GM23338 (cell line): ENCODE measurements at regions not wholly inside any gene's neighbourhood (a gene's known extent, or its start where the extent isn't known, plus 50 kb on each side); places are given as distances from the start of the nearest gene placed in this dataset.
"Not testable (repeated sequence)": the region's sequence is repeated elsewhere in the genome, so short reads cannot be mapped to it uniquely, and the experiment has no call there.

Experiments used
- ATAC-seq: fragments of 200-7000 bp; cut with Tn5 transposase; 3 replicates; pipeline ENCODE4 v1.9.1; 2020
- DNase-seq: peaks from one replicate; pipeline ENCODE4 v3.0.0-alpha.2; 2015; ENCODE audit warnings: low spot score
- H2AFZ ChIP-seq: fragments of 200-600 bp; sonication (generic); 2 replicates; pipeline ENCODE4 v1.8.0; 2016; ENCODE audit warnings: antibody characterized with exemption, mild to moderate bottlenecking, moderate library complexity
- H3F3A ChIP-seq: fragments of 200-600 bp; sonication (generic); replicated peaks from 2 replicates; pipeline ENCODE4 v1.8.0; 2017; ENCODE audit warnings: antibody characterized with exemption, mixed run types, low read depth
- H3K27ac ChIP-seq: fragments of 200-600 bp; sonication (generic); 2 replicates; pipeline ENCODE4 v1.6.1; 2016; ENCODE audit warnings: low read depth
- H3K27me3 ChIP-seq: fragments of 200-600 bp; sonication (generic); 2 replicates; pipeline ENCODE4 v1.8.0; 2016; ENCODE audit warnings: mild to moderate bottlenecking, mixed run types, moderate library complexity; ENCODE audit not compliant: insufficient read depth
- H3K36me3 ChIP-seq: fragments of 200-600 bp; sonication (generic); 2 replicates; pipeline ENCODE4 v1.8.0; 2016; ENCODE audit warnings: mild to moderate bottlenecking; ENCODE audit not compliant: insufficient read depth
- H3K4me1 ChIP-seq: fragments of 200-600 bp; sonication (generic); 2 replicates; pipeline ENCODE4 v1.8.0; 2016; ENCODE audit warnings: mild to moderate bottlenecking, moderate library complexity; ENCODE audit not compliant: insufficient read depth
- H3K4me2 ChIP-seq: fragments of 200-600 bp; sonication (generic); 2 replicates; pipeline ENCODE4 v1.7.1; 2017; ENCODE audit warnings: mixed run types
- H3K4me3 ChIP-seq: fragments of 200-600 bp; sonication (generic); 2 replicates; pipeline ENCODE4 v1.6.1; 2016; ENCODE audit warnings: mixed run types
- H3K79me2 ChIP-seq: fragments of 200-600 bp; sonication (generic); replicated peaks from 2 replicates; pipeline ENCODE4 v1.8.0; 2017; ENCODE audit warnings: mild to moderate bottlenecking; ENCODE audit not compliant: insufficient read depth
- H3K9me2 ChIP-seq: fragments of 200-600 bp; sonication (generic); 2 replicates; pipeline ENCODE4 v1.8.0; 2017; ENCODE audit not compliant: insufficient read depth
- H4K20me1 ChIP-seq: fragments of 200-600 bp; sonication (generic); replicated peaks from 2 replicates; pipeline ENCODE4 v1.8.0; 2017; ENCODE audit warnings: mild to moderate bottlenecking; ENCODE audit not compliant: insufficient read depth
- H3K27ac Mint-ChIP-seq: 2 replicates; pipeline ENCODE4 v1.8.0; 2020; ENCODE audit warnings: inconsistent platforms, mild to moderate bottlenecking, moderate library complexity, mixed read lengths
- H3K27me3 Mint-ChIP-seq: 3 replicates; pipeline ENCODE4 v1.8.0; 2022; ENCODE audit warnings: low read depth, mild to moderate bottlenecking, moderate library complexity, mixed read lengths, inconsistent platforms; ENCODE audit not compliant: insufficient read depth, poor library complexity
- H3K36me3 Mint-ChIP-seq: 3 replicates; pipeline ENCODE4 v1.8.0; 2021; ENCODE audit warnings: low read depth, mild to moderate bottlenecking, inconsistent platforms, moderate library complexity, mixed read lengths
- H3K4me1 Mint-ChIP-seq: 3 replicates; pipeline ENCODE4 v1.8.0; 2020; ENCODE audit warnings: mild to moderate bottlenecking, inconsistent platforms, mixed read lengths
- H3K4me3 Mint-ChIP-seq: 3 replicates; pipeline ENCODE4 v1.8.0; 2021; ENCODE audit warnings: moderate library complexity, mild to moderate bottlenecking, inconsistent platforms, mixed read lengths
- H3K9me3 Mint-ChIP-seq: 3 replicates; pipeline ENCODE4 v1.8.0; 2020; ENCODE audit warnings: moderate library complexity, mild to moderate bottlenecking, inconsistent platforms, mixed read lengths
- REST ChIP-seq: IDR thresholded peaks from one replicate; pipeline ENCODE4 v1.6.1; 2018; ENCODE audit warnings: antibody characterized with exemption; ENCODE audit not compliant: unreplicated experiment
- ZNF331 ChIP-seq: fragments of 250-450 bp; sonication (Bioruptor Pico); IDR thresholded peaks from 2 replicates; pipeline ENCODE4 v1.5.0; 2020; ENCODE audit warnings: low read depth, mild to moderate bottlenecking, moderate library complexity
- ZNF462 ChIP-seq: fragments of 250-450 bp; sonication (Bioruptor Pico); IDR thresholded peaks from 2 replicates; pipeline ENCODE4 v1.5.0; 2020; ENCODE audit warnings: mild to moderate bottlenecking, moderate library complexity

- TF ChIP-seq ZNF462 (CRISPR knock-in tag) (no peak), REST (no peak), ZNF331 (CRISPR knock-in tag) (no peak)
Observed at GRCh38 chr10:61195211-61195610, 251.2 kb upstream of the RHOBTB1 start (continued).

- not testable (repeated sequence) for H2AFZ ChIP-seq, H3K27ac ChIP-seq, H3K27me3 Mint-ChIP-seq, H3K4me3 Mint-ChIP-seq, H3K4me1 ChIP-seq, H3K4me2 ChIP-seq, H3K79me2 ChIP-seq, H3K27me3 ChIP-seq, H3K4me3 ChIP-seq, H4K20me1 ChIP-seq, ATAC-seq, H3K4me1 Mint-ChIP-seq, DNase-seq, H3K27ac Mint-ChIP-seq, H3K36me3 ChIP-seq, H3F3A ChIP-seq
- Mint-ChIP-seq H3K9me3 (peaks cover 19% of the 10 kb centered on the region), H3K36me3 (peaks cover 14% of the 10 kb centered on the region; the same call in 2 of the 3 replicates)
- 0 out of 2 replicates have a peak, but pooled peaks cover 10% of the 10 kb centered on the region for H3K9me2 ChIP-seq
Observed at GRCh38 chr10:61192589-61192988, 248.6 kb upstream of the RHOBTB1 start.
